ENCODE measurements at regions not wholly inside any gene's neighbourhood (a gene's known extent, or its start where the extent isn't known, plus 50 kb on each side); places are given as distances from the start of the nearest gene placed in this dataset.
A peak's percentile ranks its signal among the peaks of the same experiment; 100 is the strongest.

DNA sequence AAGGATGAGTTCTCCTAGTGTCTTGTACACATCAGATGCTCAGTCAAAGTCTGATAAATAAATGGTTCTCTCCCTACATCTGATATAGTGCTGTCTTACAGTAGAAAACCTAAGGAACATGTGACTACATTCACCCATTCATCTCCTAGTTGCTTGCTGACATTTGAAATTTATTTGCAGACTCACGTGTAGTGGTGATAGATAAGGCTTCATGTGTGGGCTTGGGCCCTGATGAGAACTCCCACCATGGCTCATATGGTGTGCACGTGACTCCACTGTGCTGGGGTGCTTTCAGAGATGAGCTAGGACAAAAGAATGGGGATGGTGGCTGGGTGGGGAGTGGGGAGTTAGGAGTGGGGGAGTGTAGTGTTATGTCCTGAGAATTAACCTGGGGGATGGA lies 287.3 kb downstream of the RPS24 start:
- peaks cover 5% of the 10 kb centered on the region; the same call in 1 of the 2 replicates for H3K9me3 ChIP-seq (ENCODE audit: insufficient read depth, low read depth, low read length)
- H3K9ac ChIP-seq (ENCODE audit: low read depth, low read length): no peak overlapping the region
- no peak overlapping the region for H3K27ac ChIP-seq (ENCODE audit: low read depth, low read length)
- no peaks in the 10 kb centered on the region for H3K27me3 ChIP-seq (ENCODE audit: insufficient read depth, low read length)
- no peaks in the 10 kb centered on the region for H3K4me1 ChIP-seq (ENCODE audit: insufficient read depth, low read length)
- no peaks in the 10 kb centered on the region for H3K36me3 ChIP-seq (ENCODE audit: insufficient read depth, low read length)
- no peak overlapping the region for H3K4me3 ChIP-seq (ENCODE audit: low read length)
- WGBS: 88% methylated on average over 2 of the region's 2 CpGs

DNA sequence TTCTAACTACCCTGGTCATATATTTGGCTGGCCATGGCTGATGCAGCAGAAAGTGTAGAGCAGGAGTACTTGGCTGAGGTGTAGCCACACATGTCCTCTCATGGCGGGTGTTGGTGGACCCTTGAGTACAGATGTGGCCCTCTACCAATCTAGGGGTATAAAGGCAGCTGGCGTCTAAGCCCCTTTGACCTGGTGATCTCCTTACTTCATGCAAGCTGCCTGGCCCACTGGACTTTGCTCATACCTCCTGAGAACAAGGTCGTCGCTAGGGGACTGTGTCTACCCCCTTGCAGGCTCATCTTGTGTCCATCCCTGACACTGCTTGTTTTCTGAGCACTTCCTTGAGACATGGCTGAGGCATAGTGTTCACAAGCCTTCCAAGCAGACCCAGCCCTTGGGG lies 287.8 kb downstream of the RPS24 start:
- Histone ChIP-seq H3K4me3 (ENCODE audit: low read length) (no peak overlapping the region), H3K36me3 (ENCODE audit: insufficient read depth, low read length) (no peaks in the 10 kb centered on the region), H3K27ac (ENCODE audit: low read depth, low read length) (no peak overlapping the region), H3K9ac (ENCODE audit: low read depth, low read length) (no peak overlapping the region), H3K4me1 (ENCODE audit: insufficient read depth, low read length) (no peaks in the 10 kb centered on the region), H3K9me3 (ENCODE audit: insufficient read depth, low read depth, low read length) (peaks cover 10% of the 10 kb centered on the region), H3K27me3 (ENCODE audit: insufficient read depth, low read length) (no peaks in the 10 kb centered on the region)
- 91% methylated on average over 4 of the region's 4 CpGs for WGBS

DNA sequence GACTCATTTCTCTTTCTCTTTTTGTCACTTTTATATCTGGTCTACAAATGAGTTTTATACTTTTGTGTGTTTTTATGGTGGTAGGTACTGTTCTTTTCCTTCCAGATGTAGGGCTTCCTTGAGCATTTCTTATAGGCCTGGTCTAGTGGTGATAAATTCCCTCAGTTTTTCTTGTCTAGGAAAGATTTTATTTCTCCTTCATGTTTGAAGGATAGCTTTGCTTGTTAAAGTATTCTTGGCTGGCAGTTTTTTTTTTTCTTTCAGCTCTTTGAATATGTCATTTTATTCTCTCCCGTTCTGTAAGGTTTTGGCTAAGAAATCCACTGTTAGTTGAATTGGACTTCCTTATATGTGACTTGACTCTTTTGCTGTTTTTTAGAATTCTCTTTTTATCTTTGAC lies 292.7 kb downstream of the RPS24 start:
- Histone ChIP-seq H3K9ac (ENCODE audit: low read depth, low read length) (no peak overlapping the region), H3K4me1 (ENCODE audit: insufficient read depth, low read length) (peaks cover 5% of the 10 kb centered on the region; the same call in 1 of the 2 replicates), H3K27me3 (ENCODE audit: insufficient read depth, low read length) (no peaks in the 10 kb centered on the region), H3K27ac (ENCODE audit: low read depth, low read length) (no peak overlapping the region), H3K9me3 (ENCODE audit: insufficient read depth, low read depth, low read length) (peaks cover 20% of the 10 kb centered on the region), H3K4me3 (ENCODE audit: low read length) (no peak overlapping the region), H3K36me3 (ENCODE audit: insufficient read depth, low read length) (no peaks in the 10 kb centered on the region)
- WGBS: 86% methylated on average over 1 of the region's 1 CpG

DNA sequence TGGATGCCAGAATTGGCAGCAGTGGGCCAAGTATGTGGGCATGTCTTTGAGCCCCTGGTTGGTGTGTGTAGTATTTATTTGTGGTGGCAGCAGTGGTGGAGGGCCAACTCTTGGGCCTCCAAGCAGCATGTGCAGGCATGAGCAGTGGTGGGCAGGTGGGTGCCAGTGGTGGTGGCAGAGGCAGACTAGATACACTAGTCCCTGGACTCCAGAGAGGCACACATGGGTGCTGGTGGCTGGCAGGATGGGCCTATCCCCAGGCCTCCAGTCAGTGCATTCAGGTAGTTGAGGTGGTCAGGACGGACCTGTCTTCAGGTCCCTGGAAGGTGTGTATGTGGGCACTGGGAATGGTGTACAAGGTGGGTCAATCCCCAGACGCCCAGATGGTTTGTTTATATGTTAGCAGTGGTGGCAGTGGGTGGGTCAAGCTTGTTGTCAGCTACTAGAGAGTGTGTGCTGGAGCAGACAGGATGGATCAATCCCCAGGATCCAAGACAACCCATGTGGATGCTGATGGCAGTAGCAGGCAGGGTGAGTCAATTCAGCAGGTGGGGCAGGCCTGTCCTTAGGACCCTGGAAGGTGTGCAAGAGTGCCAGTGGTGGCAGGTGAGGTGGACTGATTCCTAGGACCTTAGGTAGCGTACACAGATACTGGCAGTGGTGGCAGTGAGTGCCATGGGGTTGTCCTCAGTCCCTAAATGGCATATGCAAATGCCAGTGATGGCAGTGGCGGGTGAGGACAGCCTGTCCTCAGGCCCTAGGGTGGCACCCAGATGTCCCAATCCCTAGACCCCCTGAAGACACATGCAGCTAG lies 294.3 kb downstream of the RPS24 start:
- no peak overlapping the region for H3K4me3 ChIP-seq (ENCODE audit: low read length)
- no peak overlapping the region for H3K27ac ChIP-seq (ENCODE audit: low read depth, low read length)
- peaks cover 5% of the 10 kb centered on the region; the same call in 1 of the 2 replicates for H3K4me1 ChIP-seq (ENCODE audit: insufficient read depth, low read length)
- 95% methylated on average over 4 of the region's 4 CpGs for WGBS
- H3K9me3 ChIP-seq (ENCODE audit: insufficient read depth, low read depth, low read length): peaks cover 20% of the 10 kb centered on the region
- H3K9ac ChIP-seq (ENCODE audit: low read depth, low read length): no peak overlapping the region
- no peaks in the 10 kb centered on the region for H3K36me3 ChIP-seq (ENCODE audit: insufficient read depth, low read length)
- no peaks in the 10 kb centered on the region for H3K27me3 ChIP-seq (ENCODE audit: insufficient read depth, low read length)

DNA sequence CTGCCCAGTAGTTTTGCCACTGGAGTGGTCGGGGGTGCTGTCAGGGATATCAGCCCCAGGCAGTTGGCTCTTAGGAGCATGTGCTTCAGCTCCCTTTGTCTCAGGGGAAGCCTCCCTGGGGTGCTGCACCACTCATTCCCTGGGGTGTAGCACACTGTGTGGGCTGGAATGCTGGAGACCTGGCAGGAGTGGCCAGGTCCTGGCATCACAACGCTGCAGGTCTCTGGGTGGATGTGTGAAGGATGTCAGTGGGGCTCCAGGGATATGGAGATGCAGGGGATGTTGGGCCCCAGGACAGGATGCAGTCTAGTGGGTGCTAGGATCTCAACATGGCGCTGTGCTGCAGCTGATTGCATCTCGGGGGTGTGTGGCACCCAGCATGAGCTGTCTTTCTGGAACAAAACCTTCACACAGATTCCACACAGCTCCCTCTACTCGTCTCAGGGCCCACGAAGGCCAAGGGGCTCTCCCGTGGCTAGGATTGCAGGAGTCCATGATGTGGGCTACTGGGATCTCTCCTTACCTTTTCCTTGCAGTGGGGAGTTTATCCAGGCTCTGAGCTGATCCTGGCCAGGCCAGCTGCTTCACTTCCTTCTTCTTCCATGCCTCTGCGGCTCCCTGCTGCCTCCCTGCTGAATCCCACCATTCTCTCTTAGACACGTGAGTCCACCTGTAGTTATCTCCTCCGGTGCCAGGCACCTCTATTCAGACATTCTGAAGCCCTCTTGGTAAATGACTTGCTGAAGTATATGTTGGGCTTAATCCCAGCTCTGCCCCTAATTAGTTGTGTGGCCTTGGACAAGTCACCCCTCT lies 295.1 kb downstream of the RPS24 start:
- 88% methylated on average over 10 of the region's 10 CpGs for WGBS

DNA sequence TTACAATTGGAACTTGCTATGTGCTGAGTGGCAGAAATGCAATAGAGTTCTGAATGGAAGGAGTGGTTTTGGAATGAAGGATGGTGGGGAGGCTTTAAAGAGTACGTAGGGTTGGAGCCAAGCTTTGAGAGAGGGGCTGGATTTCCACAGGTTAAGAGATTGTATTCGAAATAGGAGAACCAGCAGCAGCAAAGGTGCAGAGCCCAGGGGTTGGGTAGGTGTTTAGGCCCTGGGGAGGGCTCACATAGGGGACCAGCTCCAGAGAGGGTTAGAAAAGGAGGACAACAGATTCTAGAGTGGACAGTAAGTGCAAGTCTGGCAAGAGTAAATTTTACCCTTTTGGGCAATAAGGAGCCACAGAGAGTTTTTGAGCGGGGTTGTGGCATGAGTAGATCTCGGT lies 297.2 kb downstream of the RPS24 start:
- H3K27me3 ChIP-seq (ENCODE audit: insufficient read depth, low read length): no peaks in the 10 kb centered on the region
- H3K9ac ChIP-seq (ENCODE audit: low read depth, low read length): no peak overlapping the region
- 87% methylated on average over 4 of the region's 4 CpGs for WGBS
- peaks cover 16% of the 10 kb centered on the region for H3K9me3 ChIP-seq (ENCODE audit: insufficient read depth, low read depth, low read length)
- H3K4me3 ChIP-seq (ENCODE audit: low read length): no peak overlapping the region
- no peak overlapping the region for H3K27ac ChIP-seq (ENCODE audit: low read depth, low read length)
- no peaks in the 10 kb centered on the region for H3K36me3 ChIP-seq (ENCODE audit: insufficient read depth, low read length)
- peaks cover 5% of the 10 kb centered on the region; the same call in 1 of the 2 replicates for H3K4me1 ChIP-seq (ENCODE audit: insufficient read depth, low read length)

More for the DNA sequence above, 295.1 kb downstream of the RPS24 start:
- peaks cover 5% of the 10 kb centered on the region; the same call in 1 of the 2 replicates for H3K4me1 ChIP-seq (ENCODE audit: insufficient read depth, low read length)
- peaks cover 20% of the 10 kb centered on the region for H3K9me3 ChIP-seq (ENCODE audit: insufficient read depth, low read depth, low read length)
- H3K9ac ChIP-seq (ENCODE audit: low read depth, low read length): no peak overlapping the region
- H3K4me3 ChIP-seq (ENCODE audit: low read length): no peak overlapping the region
- H3K27ac ChIP-seq (ENCODE audit: low read depth, low read length): no peak overlapping the region
- no peaks in the 10 kb centered on the region for H3K27me3 ChIP-seq (ENCODE audit: insufficient read depth, low read length)
- H3K36me3 ChIP-seq (ENCODE audit: insufficient read depth, low read length): no peaks in the 10 kb centered on the region

DNA sequence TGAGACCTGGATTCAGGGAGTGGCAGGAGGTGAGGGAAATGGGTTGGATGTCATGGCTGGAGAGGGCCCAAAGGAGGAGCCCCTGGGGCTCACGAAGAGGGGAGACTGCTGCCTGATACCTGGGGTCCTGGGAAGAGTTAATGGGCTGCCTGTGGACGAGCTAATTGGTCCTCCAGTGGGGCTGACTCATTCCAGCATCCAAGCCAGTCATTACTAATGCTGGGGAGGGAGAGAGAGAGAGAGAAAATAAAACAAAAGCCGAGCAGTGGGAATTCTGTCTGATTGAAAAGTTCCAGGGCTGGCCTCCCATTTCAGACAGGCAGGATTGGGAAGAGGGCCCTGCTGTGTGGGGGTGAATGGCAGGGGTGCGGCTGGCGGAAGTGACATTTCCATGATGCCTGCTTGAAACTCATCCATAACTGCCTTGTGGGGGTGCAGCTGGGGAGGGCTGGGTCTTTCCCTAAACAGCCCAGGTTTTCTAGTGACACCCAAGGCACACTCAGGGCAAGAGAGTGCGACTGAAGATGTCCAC lies 297.8 kb downstream of the RPS24 start:
- peaks cover 5% of the 10 kb centered on the region; the same call in 1 of the 2 replicates for H3K4me1 ChIP-seq (ENCODE audit: insufficient read depth, low read length)
- H3K4me3 ChIP-seq (ENCODE audit: low read length): no peak overlapping the region
- peaks cover 10% of the 10 kb centered on the region for H3K9me3 ChIP-seq (ENCODE audit: insufficient read depth, low read depth, low read length)
- no peaks in the 10 kb centered on the region for H3K27me3 ChIP-seq (ENCODE audit: insufficient read depth, low read length)
- H3K27ac ChIP-seq (ENCODE audit: low read depth, low read length): no peak overlapping the region
- H3K36me3 ChIP-seq (ENCODE audit: insufficient read depth, low read length): no peaks in the 10 kb centered on the region
- WGBS: 64% methylated on average over 6 of the region's 6 CpGs
- H3K9ac ChIP-seq (ENCODE audit: low read depth, low read length): 0 out of 2 replicates have a peak overlapping the region, but pooled peaks have one; percentile 18

DNA sequence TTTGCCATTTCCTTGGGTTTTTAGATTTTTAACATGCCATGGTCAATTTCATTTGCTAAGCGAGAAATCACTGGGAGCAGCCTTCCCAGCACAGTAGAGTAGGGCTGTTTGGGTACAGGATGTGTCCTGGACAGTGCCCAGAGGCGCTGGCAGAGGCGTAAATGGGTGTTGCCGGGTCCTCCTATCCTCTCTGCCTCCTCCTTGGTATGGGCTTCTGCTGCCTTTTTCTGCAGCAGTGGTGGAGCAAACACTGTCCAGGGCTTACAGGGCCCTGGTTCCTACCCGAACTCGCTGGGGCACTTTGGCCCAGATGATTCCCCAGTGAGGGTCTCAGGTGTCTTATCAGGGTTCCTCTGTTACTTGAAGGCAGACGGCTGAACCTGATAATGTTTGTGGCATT lies 298.3 kb downstream of the RPS24 start:
- Histone ChIP-seq H3K36me3 (ENCODE audit: insufficient read depth, low read length) (no peaks in the 10 kb centered on the region), H3K4me1 (ENCODE audit: insufficient read depth, low read length) (peaks cover 5% of the 10 kb centered on the region; the same call in 1 of the 2 replicates), H3K27ac (ENCODE audit: low read depth, low read length) (no peak overlapping the region), H3K9ac (ENCODE audit: low read depth, low read length) (no peak overlapping the region), H3K4me3 (ENCODE audit: low read length) (no peak overlapping the region), H3K9me3 (ENCODE audit: insufficient read depth, low read depth, low read length) (peaks cover 5% of the 10 kb centered on the region; the same call in 1 of the 2 replicates), H3K27me3 (ENCODE audit: insufficient read depth, low read length) (no peaks in the 10 kb centered on the region)
- 90% methylated on average over 7 of the region's 7 CpGs for WGBS

DNA sequence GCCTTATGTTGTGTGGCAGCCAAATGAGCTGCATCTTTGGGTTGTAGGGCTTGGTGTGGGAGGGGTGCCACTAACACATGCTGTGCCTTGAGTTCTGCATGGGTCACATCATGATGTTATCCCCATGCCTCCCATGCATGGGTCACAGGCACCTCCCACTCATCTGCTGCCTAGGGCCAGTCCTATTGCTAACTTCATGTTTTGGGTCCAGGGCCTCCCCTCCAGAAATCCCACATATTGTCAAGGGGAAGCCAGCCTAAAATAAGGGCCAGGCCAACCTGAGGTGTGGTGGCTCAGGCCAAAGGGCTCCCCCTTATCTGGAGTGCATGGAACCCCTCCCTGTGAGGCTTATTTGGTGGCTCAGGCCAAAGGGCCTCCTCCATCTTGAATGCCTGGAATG lies 299.0 kb downstream of the RPS24 start:
- H3K9ac ChIP-seq (ENCODE audit: low read depth, low read length): no peak overlapping the region
- H3K9me3 ChIP-seq (ENCODE audit: insufficient read depth, low read depth, low read length): no peaks in the 10 kb centered on the region
- peaks cover 5% of the 10 kb centered on the region; the same call in 1 of the 2 replicates for H3K4me1 ChIP-seq (ENCODE audit: insufficient read depth, low read length)
- H3K4me3 ChIP-seq (ENCODE audit: low read length): no peak overlapping the region
- H3K27me3 ChIP-seq (ENCODE audit: insufficient read depth, low read length): no peaks in the 10 kb centered on the region
- H3K36me3 ChIP-seq (ENCODE audit: insufficient read depth, low read length): no peaks in the 10 kb centered on the region
- H3K27ac ChIP-seq (ENCODE audit: low read depth, low read length): no peak overlapping the region

DNA sequence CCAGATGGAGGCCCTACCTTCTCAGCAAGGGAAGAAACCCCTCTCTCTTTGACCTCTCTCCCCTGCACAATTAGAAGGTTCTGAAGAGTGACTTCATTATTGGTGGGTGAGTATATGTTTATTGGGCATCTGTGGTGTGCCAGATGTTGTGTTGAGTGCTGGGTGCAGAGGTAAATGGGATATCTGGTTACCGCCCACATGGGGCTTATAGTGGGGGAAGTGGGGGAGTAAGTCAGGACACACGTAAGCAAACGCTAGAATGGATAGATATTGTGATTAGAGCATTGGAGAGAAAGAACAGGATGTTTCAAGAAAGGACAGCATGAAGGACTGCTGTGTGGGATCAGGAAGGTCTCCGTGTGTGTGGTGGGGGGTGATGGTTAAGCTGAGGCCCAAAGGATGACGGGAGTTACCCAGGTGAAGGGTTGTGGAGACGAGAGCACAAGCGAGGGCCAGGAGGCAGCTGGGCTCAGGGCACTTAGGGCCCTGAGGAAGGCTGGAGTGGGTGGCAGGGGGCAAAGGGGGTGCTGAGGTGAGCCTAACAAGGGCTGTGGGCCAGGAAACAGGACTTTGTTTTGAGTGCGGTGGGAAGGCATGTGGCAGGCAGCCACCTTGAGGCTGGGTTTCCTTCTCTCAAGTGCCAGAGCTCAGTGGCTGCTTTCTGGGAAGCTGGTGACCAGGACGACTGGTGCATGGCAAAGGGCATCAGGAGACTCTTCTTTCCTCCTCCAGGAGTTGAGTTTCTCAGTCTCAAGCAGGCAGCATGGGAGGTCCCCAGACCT lies 299.9 kb downstream of the RPS24 start:
- Histone ChIP-seq H3K9me3 (ENCODE audit: insufficient read depth, low read depth, low read length) (no peaks in the 10 kb centered on the region), H3K4me3 (ENCODE audit: low read length) (no peak overlapping the region), H3K27ac (ENCODE audit: low read depth, low read length) (no peak overlapping the region), H3K4me1 (ENCODE audit: insufficient read depth, low read length) (peaks cover 5% of the 10 kb centered on the region; the same call in 1 of the 2 replicates), H3K27me3 (ENCODE audit: insufficient read depth, low read length) (no peaks in the 10 kb centered on the region), H3K36me3 (ENCODE audit: insufficient read depth, low read length) (no peaks in the 10 kb centered on the region), H3K9ac (ENCODE audit: low read depth, low read length) (no peak overlapping the region)
- 94% methylated on average over 9 of the region's 9 CpGs for WGBS

Measured in HUES64 (cell line).